ENCODE measurements at regions not wholly inside any gene's neighbourhood (a gene's known extent, or its start where the extent isn't known, plus 50 kb on each side); places are given as distances from the start of the nearest gene placed in this dataset.
"Not testable (repeated sequence)": the region's sequence is repeated elsewhere in the genome, so short reads cannot be mapped to it uniquely, and the experiment has no call there.

DNA sequence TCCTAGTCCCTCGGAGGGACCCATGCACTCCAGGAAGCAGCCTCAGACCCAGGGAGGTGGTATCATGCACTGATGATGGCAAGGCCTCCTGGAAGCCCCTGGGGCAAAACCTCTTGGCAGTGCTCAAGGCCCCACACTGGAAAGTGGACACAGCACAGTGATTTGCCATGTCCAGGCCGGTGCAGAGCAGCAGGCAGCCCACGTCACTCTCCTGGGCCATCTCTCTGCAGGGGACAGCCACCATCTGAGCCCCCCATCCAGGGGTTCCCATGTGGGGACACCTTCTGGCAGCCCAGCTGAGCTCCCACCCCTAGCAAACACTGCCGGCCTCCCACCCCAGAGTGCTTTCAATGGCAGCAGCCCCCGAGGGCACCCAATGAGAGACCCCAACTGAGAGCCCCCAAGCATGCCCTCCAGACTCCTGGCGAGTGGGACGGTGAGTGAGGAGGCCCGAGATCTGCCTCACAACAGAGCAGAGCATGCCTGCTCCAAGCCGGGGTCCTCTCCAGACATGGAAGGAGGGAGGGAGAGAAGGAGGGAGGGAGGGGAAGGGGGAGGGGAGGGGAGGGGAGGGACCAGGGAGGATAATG, 116.5 kb upstream of the FOXD4L5 start:
- H3K36me3 ChIP-seq (ENCODE audit: control insufficient read depth in 2 of 2, insufficient read depth in 2 of 2, low read length in 1 of 2); RAD21 ChIA-PET (ENCODE audit: unreplicated experiment); H2AFZ ChIP-seq (ENCODE audit: control insufficient read depth, low read depth, low read length); H3K27ac ChIP-seq (ENCODE audit: control insufficient read depth, insufficient read depth); H3K79me2 ChIP-seq (ENCODE audit: control insufficient read depth, insufficient read depth, low read length); H3K9ac ChIP-seq (ENCODE audit: control insufficient read depth, insufficient read depth, low read length); intact Hi-C loops (cut with micrococcal nuclease; ENCODE audit: unreplicated experiment); H3K4me3 ChIP-seq; DNase-seq (ENCODE audit: low read depth, low spot score); H3K4me1 ChIP-seq (ENCODE audit: control insufficient read depth, insufficient read depth, low read length); POLR2A ChIA-PET; FAIRE-seq; H3K4me2 ChIP-seq (ENCODE audit: control insufficient read depth, insufficient read depth); CTCF ChIA-PET; SMC1A ChIA-PET (ENCODE audit: uncharacterized antibody, unreplicated experiment); BruUV-seq (replicated peaks); H3K27me3 ChIP-seq (replicated peaks in 1 of 2; ENCODE audit: control insufficient read depth in 2 of 2, insufficient read depth in 2 of 2, low read length in 1 of 2); in situ Hi-C loops (cut with MboI); ATAC-seq; H4K20me1 ChIP-seq (ENCODE audit: control insufficient read depth, insufficient read depth); H3K9me3 ChIP-seq (replicated peaks; ENCODE audit: control insufficient read depth, insufficient read depth, low read length): not testable (repeated sequence)
- 6% methylated on average over 5 of the region's 9 CpGs for WGBS (ENCODE audit: insufficient coverage, insufficient replicate concordance, low lambda C conversion rate, missing lambda C conversion rate)

DNA sequence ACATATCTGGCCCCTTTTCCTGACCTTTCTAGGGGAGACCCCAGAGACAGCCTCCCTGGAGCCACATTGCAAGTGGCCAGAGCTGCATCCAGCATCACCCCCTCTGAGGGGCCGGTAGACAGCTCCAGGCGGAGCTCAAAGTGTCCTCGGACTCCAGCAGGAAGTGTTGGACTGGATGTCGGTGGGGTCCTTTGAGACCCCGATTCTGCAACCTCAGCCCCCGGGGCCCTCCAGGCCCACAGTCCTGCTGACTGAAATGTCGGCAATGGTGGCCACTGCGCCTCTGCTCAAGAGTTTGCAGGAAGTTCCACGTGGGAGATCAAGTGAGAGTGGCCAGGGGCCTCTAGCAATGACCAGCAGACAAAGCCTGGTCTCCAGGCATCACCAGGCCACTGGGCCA, 115.9 kb upstream of the FOXD4L5 start:
- Histone ChIP-seq H3K9ac (ENCODE audit: control insufficient read depth, insufficient read depth, low read length) (no peak overlapping the region), H3K79me2 (ENCODE audit: control insufficient read depth, insufficient read depth, low read length) (no peaks in the 10 kb centered on the region), H3K27me3 (replicated peaks in 1 of 2; ENCODE audit: control insufficient read depth in 2 of 2, insufficient read depth in 2 of 2, low read length in 1 of 2) (no peaks in the 10 kb centered on the region), H3K27ac (ENCODE audit: control insufficient read depth, insufficient read depth) (no peak overlapping the region), H3K4me2 (ENCODE audit: control insufficient read depth, insufficient read depth) (no peak overlapping the region), H3K4me1 (ENCODE audit: control insufficient read depth, insufficient read depth, low read length) (no peaks in the 10 kb centered on the region), H3K9me3 (replicated peaks; ENCODE audit: control insufficient read depth, insufficient read depth, low read length) (no peaks in the 10 kb centered on the region; the same call in 2 of the 3 replicates), H3K36me3 (ENCODE audit: control insufficient read depth in 2 of 2, insufficient read depth in 2 of 2, low read length in 1 of 2) (no peaks in the 10 kb centered on the region), H4K20me1 (ENCODE audit: control insufficient read depth, insufficient read depth) (no peaks in the 10 kb centered on the region), H2AFZ (ENCODE audit: control insufficient read depth, low read depth, low read length) (no peak overlapping the region), H3K4me3 (no peak overlapping the region)
- ChIA-PET SMC1A (ENCODE audit: uncharacterized antibody, unreplicated experiment) (no interaction called here), RAD21 (ENCODE audit: unreplicated experiment) (no interaction called here), CTCF (no interaction called here), POLR2A (no interaction called here)
- ATAC-seq = no peak
- intact Hi-C loops (cut with micrococcal nuclease; ENCODE audit: unreplicated experiment) (no loop called here), in situ Hi-C loops (cut with MboI) (no loop called here)
- TF ChIP-seq PAX8 (IDR thresholded peaks at IDR 0.05) (no peak), MEF2B (IDR thresholded peaks at IDR 0.05; ENCODE audit: partially characterized antibody, poor library complexity, severe bottlenecking) (no peak), SPI1 (IDR thresholded peaks at IDR 0.05; ENCODE audit: borderline replicate concordance, insufficient read depth, low read depth, low read length) (no peak), EED (IDR thresholded peaks at IDR 0.05; ENCODE audit: low read depth) (no peak), RAD21 (IDR thresholded peaks at IDR 0.05; ENCODE audit: insufficient read depth, low read depth, low read length) (no peak), STAT3 (IDR thresholded peaks at IDR 0.05; ENCODE audit: low read depth, low read length) (no peak), ETV6 (conservative IDR thresholded peaks at IDR 0.05 in 1 of 2, IDR thresholded peaks at IDR 0.05 in 1 of 2; ENCODE audit: borderline replicate concordance in 1 of 2, low read depth in 1 of 2) (no peak), NKRF (conservative IDR thresholded peaks at IDR 0.05) (no peak), ZZZ3 (IDR thresholded peaks at IDR 0.05; ENCODE audit: control insufficient read depth, insufficient read length, low read depth) (no peak), POLR2AphosphoS5 (IDR thresholded peaks at IDR 0.05; ENCODE audit: low read length) (no peak), SKIL (IDR thresholded peaks at IDR 0.05; ENCODE audit: low read depth, poor library complexity, severe bottlenecking) (no peak), RFX5 (IDR thresholded peaks at IDR 0.05; ENCODE audit: low read depth, low read length) (no peak), BHLHE40 (IDR thresholded peaks at IDR 0.05; ENCODE audit: borderline replicate concordance in 1 of 2, low read depth in 2 of 2, low read length in 1 of 2) (no peak)
- BruUV-seq (replicated peaks) = no TSS peak
- WGBS (ENCODE audit: insufficient coverage, insufficient replicate concordance, low lambda C conversion rate, missing lambda C conversion rate) = 29% methylated on average over 7 of the region's 9 CpGs
- DNase-seq (ENCODE audit: low read depth, low spot score) = no peak
- FAIRE-seq = no peak

All from GM12878 (cell line).